ENCODE measurements at regions not wholly inside any gene's neighbourhood (a gene's known extent, or its start where the extent isn't known, plus 50 kb on each side); places are given as distances from the start of the nearest gene placed in this dataset.

DNA sequence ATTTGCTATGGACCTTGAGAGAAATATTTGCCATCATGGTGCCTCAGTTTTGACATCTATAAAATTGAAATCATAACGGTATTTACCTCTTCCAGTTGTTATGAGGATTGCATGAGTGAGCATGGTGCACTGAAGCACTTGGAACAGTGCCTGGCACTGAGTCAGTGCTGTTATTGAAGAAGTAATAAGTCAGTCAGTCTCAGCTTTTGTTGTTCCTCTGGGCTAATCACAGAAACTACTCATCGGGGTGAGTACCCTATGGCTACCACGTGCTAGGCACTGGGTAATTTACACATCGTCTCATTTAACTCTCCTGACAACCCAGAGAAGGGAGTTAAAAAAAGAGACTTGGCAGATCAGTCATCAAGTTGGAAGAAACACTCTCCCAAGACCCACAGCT lies 159.5 kb upstream of the NRXN3 start:
- no peak for TF ChIP-seq POLR2AphosphoS5 (IDR thresholded peaks at IDR 0.05; ENCODE audit: low read depth, low read length)
- no peak for TF ChIP-seq POLR2A (IDR thresholded peaks at IDR 0.05; ENCODE audit: low read depth, low read length)
- TF ChIP-seq SPI1 (IDR thresholded peaks at IDR 0.05; ENCODE audit: low read depth, low read length): no peak
- TF ChIP-seq TAF1 (IDR thresholded peaks at IDR 0.05; ENCODE audit: low read depth, low read length): no peak
- TF ChIP-seq PAX5 (IDR thresholded peaks at IDR 0.05; ENCODE audit: insufficient read depth, low read length, severe bottlenecking): no peak
- TF ChIP-seq POU2F2 (IDR thresholded peaks at IDR 0.05; ENCODE audit: low read depth, low read length): no peak
